ENCODE measurements at regions not wholly inside any gene's neighbourhood (a gene's known extent, or its start where the extent isn't known, plus 50 kb on each side); places are given as distances from the start of the nearest gene placed in this dataset.

DNA sequence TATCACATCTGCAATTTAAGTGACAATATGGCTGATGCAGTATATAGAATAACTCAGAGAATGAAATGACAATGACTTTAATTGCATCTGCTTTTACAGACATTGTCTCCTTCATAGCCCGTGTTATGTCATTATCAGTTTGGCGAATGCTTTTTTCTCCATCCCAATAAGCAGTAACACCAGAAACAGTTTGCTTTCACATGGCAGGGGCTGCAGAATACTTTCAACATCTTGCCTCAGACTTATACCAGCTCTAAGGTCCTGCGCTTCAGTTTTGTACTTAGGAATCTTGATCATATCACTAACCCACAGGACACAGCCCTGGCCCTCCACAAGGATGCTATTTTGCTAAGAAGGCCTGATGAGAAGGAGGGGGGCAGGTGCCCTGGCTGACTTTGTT lies 49.9 kb upstream of the SPESP1 start:
- Histone ChIP-seq H3K27ac (ENCODE audit: low read length) (no peak overlapping the region), H3K9ac (ENCODE audit: low read length) (no peak overlapping the region), H3K9me3 (ENCODE audit: insufficient read depth, low read length) (no peaks in the 10 kb centered on the region), H3K4me3 (ENCODE audit: low read length) (no peak overlapping the region), H2AFZ (ENCODE audit: low read depth, low read length) (no peak overlapping the region), H3K4me2 (ENCODE audit: low read length) (no peak overlapping the region), H3K27me3 (ENCODE audit: low read depth, low read length) (peaks cover 18% of the 10 kb centered on the region), H3K4me1 (ENCODE audit: low read length) (no peaks in the 10 kb centered on the region), H3K79me2 (ENCODE audit: low read length) (no peaks in the 10 kb centered on the region), H4K20me1 (ENCODE audit: insufficient read depth, low read length) (no peaks in the 10 kb centered on the region), H3K36me3 (replicated peaks; ENCODE audit: low read depth, low read length) (no peaks in the 10 kb centered on the region)
- TF ChIP-seq, protein P1, sequence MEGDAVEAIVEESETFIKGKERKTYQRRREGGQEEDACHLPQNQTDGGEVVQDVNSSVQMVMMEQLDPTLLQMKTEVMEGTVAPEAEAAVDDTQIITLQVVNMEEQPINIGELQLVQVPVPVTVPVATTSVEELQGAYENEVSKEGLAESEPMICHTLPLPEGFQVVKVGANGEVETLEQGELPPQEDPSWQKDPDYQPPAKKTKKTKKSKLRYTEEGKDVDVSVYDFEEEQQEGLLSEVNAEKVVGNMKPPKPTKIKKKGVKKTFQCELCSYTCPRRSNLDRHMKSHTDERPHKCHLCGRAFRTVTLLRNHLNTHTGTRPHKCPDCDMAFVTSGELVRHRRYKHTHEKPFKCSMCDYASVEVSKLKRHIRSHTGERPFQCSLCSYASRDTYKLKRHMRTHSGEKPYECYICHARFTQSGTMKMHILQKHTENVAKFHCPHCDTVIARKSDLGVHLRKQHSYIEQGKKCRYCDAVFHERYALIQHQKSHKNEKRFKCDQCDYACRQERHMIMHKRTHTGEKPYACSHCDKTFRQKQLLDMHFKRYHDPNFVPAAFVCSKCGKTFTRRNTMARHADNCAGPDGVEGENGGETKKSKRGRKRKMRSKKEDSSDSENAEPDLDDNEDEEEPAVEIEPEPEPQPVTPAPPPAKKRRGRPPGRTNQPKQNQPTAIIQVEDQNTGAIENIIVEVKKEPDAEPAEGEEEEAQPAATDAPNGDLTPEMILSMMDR (IDR thresholded peaks at IDR 0.05; ENCODE audit: low read depth, low read length), result no peak
- TF ChIP-seq EZH2phosphoT487 (IDR thresholded peaks at IDR 0.05; ENCODE audit: low read depth), result no peak

Data from OCI-LY3 (cell line).